ENCODE measurements at regions not wholly inside any gene's neighbourhood (a gene's known extent, or its start where the extent isn't known, plus 50 kb on each side); places are given as distances from the start of the nearest gene placed in this dataset.
A peak's percentile ranks its signal among the peaks of the same experiment; 100 is the strongest.
"Not testable (repeated sequence)": the region's sequence is repeated elsewhere in the genome, so short reads cannot be mapped to it uniquely, and the experiment has no call there.

GRCh38 chr3:74978684-74979083 lies 364.2 kb upstream of the CNTN3 start:
- no peak for DNase-seq

- DNase-seq = not testable (repeated sequence)
Observed at GRCh38 chr3:74985028-74985904, 370.8 kb upstream of the CNTN3 start.

GRCh38 chr3:74988095-74988494 lies 373.6 kb upstream of the CNTN3 start:
- DNase-seq = no peak

- DNase-seq = no peak
Observed at GRCh38 chr3:74992898-74993297, 378.4 kb upstream of the CNTN3 start.

- peak; percentile 36 for DNase-seq
Observed at GRCh38 chr3:75001330-75001729, 386.9 kb upstream of the CNTN3 start.

- DNase-seq = no peak
Observed at GRCh38 chr3:75012791-75013331, 398.4 kb upstream of the CNTN3 start.

- DNase-seq = no peak
Observed at GRCh38 chr3:75014008-75014407, 399.5 kb upstream of the CNTN3 start.

GRCh38 chr3:75015280-75015679 lies 400.8 kb upstream of the CNTN3 start:
- peak; percentile 96 for DNase-seq

GRCh38 chr3:75035146-75035545 lies 420.7 kb upstream of the CNTN3 start:
- DNase-seq = no peak

- DNase-seq = no peak
Observed at GRCh38 chr3:75042941-75043340, 428.5 kb upstream of the CNTN3 start.

GRCh38 chr3:75048650-75049049 lies 434.2 kb upstream of the CNTN3 start:
- no peak for DNase-seq

- no peak for DNase-seq
Observed at GRCh38 chr3:75049533-75049932, 435.1 kb upstream of the CNTN3 start.

GRCh38 chr3:75059120-75059519 lies 444.7 kb upstream of the CNTN3 start:
- peak; percentile 10 for DNase-seq

GRCh38 chr3:75061806-75062205 lies 447.3 kb upstream of the CNTN3 start:
- peak; percentile 14 for DNase-seq

- DNase-seq = no peak
Observed at GRCh38 chr3:75075158-75075557, 460.7 kb upstream of the CNTN3 start.

- DNase-seq = no peak
Observed at GRCh38 chr3:75076481-75076880, 462.0 kb upstream of the CNTN3 start.

- DNase-seq = no peak
Observed at GRCh38 chr3:75078290-75078689, 463.8 kb upstream of the CNTN3 start.

- DNase-seq = no peak
Observed at GRCh38 chr3:75082845-75083244, 468.4 kb upstream of the CNTN3 start.

- DNase-seq = no peak
Observed at GRCh38 chr3:75089841-75090240, 475.4 kb upstream of the CNTN3 start.

GRCh38 chr3:75101329-75102147 lies 487.1 kb upstream of the CNTN3 start:
- DNase-seq = no peak

- DNase-seq = no peak
Observed at GRCh38 chr3:75110741-75111140, 496.3 kb upstream of the CNTN3 start.

GRCh38 chr3:75115695-75116094 lies 501.2 kb upstream of the CNTN3 start:
- DNase-seq = no peak

- DNase-seq = no peak
Observed at GRCh38 chr3:75118779-75119178, 504.3 kb upstream of the CNTN3 start.

- no peak for DNase-seq
Observed at GRCh38 chr3:75126556-75126955, 512.1 kb upstream of the CNTN3 start.

Data from NCI-H82 (cell line).